GM12878 (cell line): ENCODE measurements at regions not wholly inside any gene's neighbourhood (a gene's known extent, or its start where the extent isn't known, plus 50 kb on each side); places are given as distances from the start of the nearest gene placed in this dataset.
"Not testable (repeated sequence)": the region's sequence is repeated elsewhere in the genome, so short reads cannot be mapped to it uniquely, and the experiment has no call there.

Experiments
- ATAC-seq: fragments of 200-7000 bp; cut with Tn5 transposase; 3 replicates; pipeline ENCODE4 v1.9.1; 2020; ENCODE audit warnings: mild to moderate bottlenecking, moderate library complexity
- BruUV-seq: library from RNA; stranded (reverse); fragments of 400-500 nt; replicated peaks from 2 replicates; lab custom pipeline; 2021; lab: Mats Ljungman, UMichigan
- CTCF ChIA-PET: fragments of 300-600 bp; sonication (Branson Sonifier 250); formaldehyde crosslinking; extraction: SDS; loops from one replicate; lab custom pipeline; 2021; ENCODE audit warnings: inconsistent platforms; lab: Yijun Ruan, JAX
- POLR2A ChIA-PET: fragments of 350-600 bp; formaldehyde crosslinking; extraction: SDS; loops from one replicate; lab custom pipeline; 2021; ENCODE audit warnings: inconsistent platforms; lab: Charles Lee
- RAD21 ChIA-PET: fragments of 300-600 bp; sonication (Branson Sonifier 250); formaldehyde crosslinking; loops from one replicate; lab custom pipeline; 2023; ENCODE audit warnings: antibody characterized with exemption; ENCODE audit not compliant: unreplicated experiment; lab: Charles Lee
- SMC1A ChIA-PET: fragments of 300-600 bp; sonication (Branson Sonifier 250); formaldehyde crosslinking; loops from one replicate; lab custom pipeline; 2023; ENCODE audit not compliant: unreplicated experiment, uncharacterized antibody; lab: Charles Lee
- DNase-seq: peaks from one replicate; pipeline ENCODE4 v3.0.0-alpha.2; 2011; ENCODE audit warnings: low read depth, low spot score
- FAIRE-seq: peaks from 3 replicates; lab custom pipeline; 2011; peaks lifted over from hg19 to GRCh38; lab: Jason Lieb, UNC
- H2AFZ ChIP-seq: 2 replicates; pipeline ENCODE4 v1.6.0; 2011; ENCODE audit warnings: low read depth, low read length, control low read depth; ENCODE audit not compliant: control insufficient read depth
- H3K27ac ChIP-seq: 2 replicates; pipeline ENCODE4 v1.5.1; 2011; ENCODE audit warnings: control low read depth; ENCODE audit not compliant: control insufficient read depth, insufficient read depth
- H3K27me3 ChIP-seq, 2 experiments: replicated peaks in 1 of 2; 2 replicates each; pipeline versions ENCODE4 v1.6.0 to v1.6.1; 2011; ENCODE audit warnings: low read length in 1 of 2; ENCODE audit not compliant: control insufficient read depth in 2 of 2, insufficient read depth in 2 of 2
- H3K36me3 ChIP-seq, 2 experiments: 2 replicates each; pipeline ENCODE4 v1.5.1; 2011; ENCODE audit warnings: low read length in 1 of 2; ENCODE audit not compliant: control insufficient read depth in 2 of 2, insufficient read depth in 2 of 2
- H3K4me1 ChIP-seq: 2 replicates; pipeline ENCODE4 v1.6.1; 2011; ENCODE audit warnings: mild to moderate bottlenecking, low read length, moderate library complexity, mixed read lengths; ENCODE audit not compliant: control insufficient read depth, insufficient read depth
- H3K4me2 ChIP-seq: 2 replicates; pipeline ENCODE4 v1.6.0; 2011; ENCODE audit warnings: control low read depth; ENCODE audit not compliant: control insufficient read depth, insufficient read depth
- H3K4me3 ChIP-seq: fragments of 200-600 bp; sonication (generic); 2 replicates; pipeline ENCODE4 v1.5.1; 2016
- H3K79me2 ChIP-seq: 2 replicates; pipeline ENCODE4 v1.6.0; 2011; ENCODE audit warnings: low read length; ENCODE audit not compliant: control insufficient read depth, insufficient read depth
- H3K9ac ChIP-seq: 2 replicates; pipeline ENCODE4 v1.8.0; 2011; ENCODE audit warnings: low read length, control low read depth, mixed read lengths; ENCODE audit not compliant: control insufficient read depth, insufficient read depth
- H3K9me3 ChIP-seq: replicated peaks from 3 replicates; pipeline ENCODE4 v1.5.1; 2011; ENCODE audit warnings: mild to moderate bottlenecking, low read length; ENCODE audit not compliant: control insufficient read depth, insufficient read depth
- H4K20me1 ChIP-seq: 2 replicates; pipeline ENCODE4 v1.6.0; 2011; ENCODE audit not compliant: control insufficient read depth, insufficient read depth
- BRCA1 ChIP-seq: IDR thresholded peaks from 2 replicates; pipeline ENCODE4 v1.6.1; 2011; ENCODE audit warnings: low read depth, low read length, improper control_type of control experiment
- ELK1 ChIP-seq: IDR thresholded peaks from 2 replicates; pipeline ENCODE4 v1.6.1; 2012; ENCODE audit warnings: low read depth, low read length, improper control_type of control experiment
- JUNB ChIP-seq: IDR thresholded peaks from 2 replicates; pipeline ENCODE4 v1.6.1; 2016; ENCODE audit warnings: antibody characterized with exemption, mild to moderate bottlenecking
- JUND ChIP-seq: IDR thresholded peaks from 2 replicates; pipeline ENCODE4 v1.6.1; 2012; ENCODE audit warnings: low read depth, mild to moderate bottlenecking, low read length, improper control_type of control experiment, moderate library complexity
- MYB ChIP-seq: fragments of 150-350 bp; IDR thresholded peaks from 2 replicates; pipeline ENCODE4 v1.6.1; 2014; ENCODE audit warnings: mild to moderate bottlenecking, low read depth, low read length, borderline replicate concordance
- NFIC ChIP-seq: IDR thresholded peaks from 2 replicates; pipeline ENCODE4 v1.6.1; 2012; ENCODE audit warnings: low read depth, mild to moderate bottlenecking, inconsistent platforms, low read length, moderate library complexity
- NFYA ChIP-seq: IDR thresholded peaks from 2 replicates; pipeline ENCODE4 v1.6.1; 2011; ENCODE audit warnings: low read depth, mild to moderate bottlenecking, low read length, improper control_type of control experiment, borderline replicate concordance
- PAX5 ChIP-seq: IDR thresholded peaks from 2 replicates; pipeline ENCODE4 v1.6.1; 2011; ENCODE audit warnings: low read depth, low read length, borderline replicate concordance
- RB1 ChIP-seq: fragments of 450-650 bp; formaldehyde crosslinking; IDR thresholded peaks from 2 replicates; pipeline ENCODE4 v1.6.1; 2017; ENCODE audit warnings: mild to moderate bottlenecking, borderline replicate concordance
- REST ChIP-seq: IDR thresholded peaks from 2 replicates; pipeline ENCODE4 v1.6.1; 2012; ENCODE audit warnings: mild to moderate bottlenecking, low read depth, low read length
- RFX5 ChIP-seq: IDR thresholded peaks from 2 replicates; pipeline ENCODE4 v1.6.1; 2011; ENCODE audit warnings: low read depth, low read length, improper control_type of control experiment
- SREBF2 ChIP-seq: IDR thresholded peaks from 2 replicates; pipeline ENCODE4 v1.6.1; 2012; ENCODE audit warnings: mild to moderate bottlenecking, low read length
- STAT3 ChIP-seq: IDR thresholded peaks from 2 replicates; pipeline ENCODE4 v1.6.1; 2011; ENCODE audit warnings: low read depth, low read length, improper control_type of control experiment
- SUPT20H ChIP-seq: IDR thresholded peaks from 2 replicates; pipeline ENCODE4 v1.6.1; 2011; ENCODE audit warnings: low read depth, mild to moderate bottlenecking, low read length, moderate library complexity, borderline replicate concordance; ENCODE audit not compliant: control insufficient read depth
- TAF1 ChIP-seq: IDR thresholded peaks from 2 replicates; pipeline ENCODE4 v1.6.1; 2011; ENCODE audit warnings: mild to moderate bottlenecking, low read depth, low read length, borderline replicate concordance
- ZNF24 ChIP-seq: fragments of 450-650 bp; IDR thresholded peaks from 2 replicates; pipeline ENCODE4 v1.6.1; 2017; ENCODE audit warnings: antibody characterized with exemption, mild to moderate bottlenecking
- WGBS: methylation state at CpG from one replicate; pipeline ENCODE4 v1.1.6; 2016; ENCODE audit warnings: low lambda C conversion rate; ENCODE audit not compliant: insufficient replicate concordance, insufficient coverage; ENCODE audit errors: missing lambda C conversion rate; 5-methylcytosine and 5-hydroxymethylcytosine counted together
- in situ Hi-C: fragments of 300-500 bp; cut with MboI; formaldehyde crosslinking; loops from 9 replicates; pipeline ENCODE4 v1.14.3; 2018; ENCODE audit warnings: mixed read lengths
- intact Hi-C: fragments of 100-400 bp; cut with micrococcal nuclease; formaldehyde crosslinking; loops from one replicate; pipeline ENCODE4 v1.14.2; 2022; ENCODE audit not compliant: unreplicated experiment

GRCh38 chr6:2597991-2598390, 152.7 kb downstream of the MYLK4 start:
- in situ Hi-C loops = no loop called here
- SMC1A ChIA-PET = no interaction called here

GRCh38 chr6:2597457-2597856, 153.3 kb downstream of the MYLK4 start:
- RAD21 ChIA-PET, H3K9ac ChIP-seq, H3K9me3 ChIP-seq, H3K4me3 ChIP-seq, H3K4me1 ChIP-seq, H3K36me3 ChIP-seq, intact Hi-C loops, BruUV-seq, H4K20me1 ChIP-seq, H3K27ac ChIP-seq, H3K79me2 ChIP-seq, CTCF ChIA-PET, H3K27me3 ChIP-seq, FAIRE-seq, POLR2A ChIA-PET, in situ Hi-C loops, H2AFZ ChIP-seq, DNase-seq, H3K4me2 ChIP-seq, ATAC-seq, SMC1A ChIA-PET: not testable (repeated sequence)
- 80% methylated on average over 1 of the region's 2 CpGs for WGBS

More at GRCh38 chr6:2597991-2598390, 152.7 kb downstream of the MYLK4 start:
- no peak overlapping the region for H3K9ac ChIP-seq
- WGBS = 5% methylated on average over 4 of the region's 4 CpGs
- CTCF ChIA-PET = no interaction called here
- H3K27me3 ChIP-seq = peaks cover 0 to under 1% of the 10 kb centered on the region in 2 experiments; a peak in 2 of 4 replicates
- TF ChIP-seq REST (no peak), RB1 (no peak), ELK1 (no peak), SUPT20H (no peak), JUND (no peak), TAF1 (no peak), STAT3 (no peak), SREBF2 (no peak), ZNF24 (no peak), NFYA (no peak), BRCA1 (no peak), JUNB (no peak), MYB (no peak), NFIC (no peak), RFX5 (no peak), PAX5 (no peak)
- TF ChIP-seq, all 136 proteins: peak for 0
- no peak for ATAC-seq
- Histone ChIP-seq H3K9me3 (no peaks in the 10 kb centered on the region), H2AFZ (no peak overlapping the region), H3K4me3 (no peak overlapping the region), H3K4me1 (no peaks in the 10 kb centered on the region), H3K27ac (no peak overlapping the region), H3K79me2 (no peaks in the 10 kb centered on the region), H4K20me1 (no peaks in the 10 kb centered on the region), H3K36me3 (no peaks in the 10 kb centered on the region), H3K4me2 (no peak overlapping the region)
- DNase-seq = no peak
- intact Hi-C loops = no loop called here
- POLR2A ChIA-PET = no interaction called here
- no TSS peak for BruUV-seq
- no peak for FAIRE-seq
- RAD21 ChIA-PET = no interaction called here
